ENCODE measurements at regions not wholly inside any gene's neighbourhood (a gene's known extent, or its start where the extent isn't known, plus 50 kb on each side); places are given as distances from the start of the nearest gene placed in this dataset.

- no peak for DNase-seq (ENCODE audit: extremely low read depth, low read depth)
- no peak overlapping the region for H3K4me3 ChIP-seq (replicated peaks; ENCODE audit: low read depth, low read length)
- no peak for TF ChIP-seq CTCF (IDR thresholded peaks at IDR 0.05; ENCODE audit: low read depth, low read length, missing control alignments)
Measured at GRCh38 chr11:28599656-28600055, 491.5 kb downstream of the METTL15 start.

GRCh38 chr11:28598531-28598930 lies 490.3 kb downstream of the METTL15 start:
- no peak overlapping the region for H3K4me3 ChIP-seq (replicated peaks; ENCODE audit: low read depth, low read length)
- no peak for TF ChIP-seq CTCF (IDR thresholded peaks at IDR 0.05; ENCODE audit: low read depth, low read length, missing control alignments)
- DNase-seq (ENCODE audit: extremely low read depth, low read depth), result no peak

- H3K4me3 ChIP-seq (replicated peaks; ENCODE audit: low read depth, low read length), result no peak overlapping the region
- no peak for DNase-seq (ENCODE audit: extremely low read depth, low read depth)
- TF ChIP-seq CTCF (IDR thresholded peaks at IDR 0.05; ENCODE audit: low read depth, low read length, missing control alignments), result no peak
Measured at GRCh38 chr11:28596816-28597215, 488.6 kb downstream of the METTL15 start.

GRCh38 chr11:28592141-28592540 lies 484.0 kb downstream of the METTL15 start:
- no peak overlapping the region for H3K4me3 ChIP-seq (replicated peaks; ENCODE audit: low read depth, low read length)
- TF ChIP-seq CTCF (IDR thresholded peaks at IDR 0.05; ENCODE audit: low read depth, low read length, missing control alignments), result no peak
- no peak for DNase-seq (ENCODE audit: extremely low read depth, low read depth)

- TF ChIP-seq CTCF (IDR thresholded peaks at IDR 0.05; ENCODE audit: low read depth, low read length, missing control alignments), result no peak
- H3K4me3 ChIP-seq (replicated peaks; ENCODE audit: low read depth, low read length), result no peak overlapping the region
- peak; percentile 6 for DNase-seq (ENCODE audit: extremely low read depth, low read depth)
Measured at GRCh38 chr11:28584992-28585391, 476.8 kb downstream of the METTL15 start.

GRCh38 chr11:28582506-28582905 lies 474.3 kb downstream of the METTL15 start:
- TF ChIP-seq CTCF (IDR thresholded peaks at IDR 0.05; ENCODE audit: low read depth, low read length, missing control alignments), result no peak
- no peak overlapping the region for H3K4me3 ChIP-seq (replicated peaks; ENCODE audit: low read depth, low read length)
- no peak for DNase-seq (ENCODE audit: extremely low read depth, low read depth)
